Stimulated activated CD4-positive, alpha-beta T cell treated with anti-CD3 and anti-CD28 coated beads, Interleukin-2, amount 100 ng/mL, for 48 hours (primary cell): ENCODE measurements at regions not wholly inside any gene's neighbourhood (a gene's known extent, or its start where the extent isn't known, plus 50 kb on each side); places are given as distances from the start of the nearest gene placed in this dataset.
"Not testable (repeated sequence)": the region's sequence is repeated elsewhere in the genome, so short reads cannot be mapped to it uniquely, and the experiment has no call there.

Source experiments
- DNase-seq, 2 donors: peaks; one replicate each; pipeline ENCODE4 v3.0.0-alpha.2; 2020

GRCh38 chr7:68321776-68322496 lies 1276.3 kb upstream of the AUTS2 start:
- no peak for DNase-seq

DNA sequence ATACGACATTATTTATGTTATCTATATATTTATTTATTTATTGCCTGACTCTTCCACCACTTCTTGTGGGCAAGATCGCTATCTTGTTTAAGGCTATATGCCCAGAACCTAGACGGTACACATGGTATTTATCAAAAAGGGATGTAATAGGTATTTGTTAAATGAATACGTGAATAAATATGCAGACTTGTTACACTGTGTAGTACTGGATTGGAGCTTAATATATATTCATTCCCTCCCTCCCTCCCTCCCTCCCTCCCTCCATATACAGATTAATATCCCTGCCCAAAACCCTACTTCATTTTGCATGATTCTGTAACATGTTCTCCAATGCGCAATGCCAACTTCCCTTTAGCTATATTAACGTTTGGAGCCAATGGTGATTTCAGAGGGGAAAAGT lies 1273.7 kb upstream of the AUTS2 start:
- DNase-seq, result no peak

DNA sequence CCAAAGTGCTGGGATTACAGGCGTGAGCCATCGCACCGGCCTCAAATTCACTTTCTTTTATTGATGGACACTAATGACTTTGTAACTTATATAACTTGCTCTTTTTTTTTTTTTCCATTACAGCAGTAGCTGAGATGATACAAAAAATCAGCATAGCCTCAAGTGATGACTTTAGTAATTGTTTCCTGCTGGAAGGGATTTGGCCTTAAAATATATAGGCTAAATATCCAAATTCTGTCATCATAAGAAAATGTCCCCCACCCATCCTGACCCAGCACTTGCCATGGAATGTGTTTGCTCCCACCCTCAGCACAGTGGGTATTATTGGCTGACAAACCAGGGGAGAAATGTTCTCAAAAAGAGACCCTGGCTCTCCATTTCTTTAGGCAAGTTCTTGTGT lies 1264.1 kb upstream of the AUTS2 start:
- DNase-seq, result no peak

GRCh38 chr7:68334636-68335272 lies 1263.5 kb upstream of the AUTS2 start:
- no peak for DNase-seq

DNA sequence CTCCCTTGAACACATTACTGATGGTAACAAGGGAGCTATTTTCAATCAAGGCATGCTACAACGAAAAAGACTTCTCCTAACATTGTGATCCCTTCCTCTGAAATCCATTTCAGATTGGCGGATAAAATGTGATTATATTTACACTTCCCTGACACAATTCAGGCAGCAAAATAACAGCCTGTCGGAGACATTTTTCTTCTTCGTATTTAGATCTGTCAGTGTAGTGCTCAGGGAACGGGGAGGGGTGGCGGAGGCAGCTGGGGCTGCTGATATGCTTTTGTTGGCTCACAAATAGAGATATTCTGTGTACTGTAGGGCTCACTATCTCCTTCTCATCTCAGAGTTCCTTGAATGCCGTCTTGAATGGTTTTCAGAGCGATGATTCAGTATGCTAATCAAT lies 1261.7 kb upstream of the AUTS2 start:
- DNase-seq, result no peak

DNA sequence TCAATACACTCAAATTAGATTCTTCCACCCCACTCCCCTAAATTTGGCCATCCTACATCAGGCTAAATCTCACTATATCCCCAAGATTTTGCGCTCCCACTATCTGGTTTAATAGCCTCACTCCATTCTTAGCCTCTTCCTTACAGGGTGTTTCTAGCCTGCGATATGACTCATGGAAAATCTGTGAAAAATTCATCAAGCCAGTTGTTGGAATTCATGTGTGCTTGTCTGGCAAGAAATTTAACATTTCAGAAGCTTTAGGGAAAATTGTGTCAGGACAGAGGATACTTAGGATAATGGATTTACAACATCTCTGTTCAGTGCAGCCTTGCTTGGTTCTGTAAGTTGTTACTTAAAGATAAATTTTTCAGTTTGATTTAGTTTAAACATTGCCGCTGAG lies 1249.9 kb upstream of the AUTS2 start:
- DNase-seq, result no peak

DNA sequence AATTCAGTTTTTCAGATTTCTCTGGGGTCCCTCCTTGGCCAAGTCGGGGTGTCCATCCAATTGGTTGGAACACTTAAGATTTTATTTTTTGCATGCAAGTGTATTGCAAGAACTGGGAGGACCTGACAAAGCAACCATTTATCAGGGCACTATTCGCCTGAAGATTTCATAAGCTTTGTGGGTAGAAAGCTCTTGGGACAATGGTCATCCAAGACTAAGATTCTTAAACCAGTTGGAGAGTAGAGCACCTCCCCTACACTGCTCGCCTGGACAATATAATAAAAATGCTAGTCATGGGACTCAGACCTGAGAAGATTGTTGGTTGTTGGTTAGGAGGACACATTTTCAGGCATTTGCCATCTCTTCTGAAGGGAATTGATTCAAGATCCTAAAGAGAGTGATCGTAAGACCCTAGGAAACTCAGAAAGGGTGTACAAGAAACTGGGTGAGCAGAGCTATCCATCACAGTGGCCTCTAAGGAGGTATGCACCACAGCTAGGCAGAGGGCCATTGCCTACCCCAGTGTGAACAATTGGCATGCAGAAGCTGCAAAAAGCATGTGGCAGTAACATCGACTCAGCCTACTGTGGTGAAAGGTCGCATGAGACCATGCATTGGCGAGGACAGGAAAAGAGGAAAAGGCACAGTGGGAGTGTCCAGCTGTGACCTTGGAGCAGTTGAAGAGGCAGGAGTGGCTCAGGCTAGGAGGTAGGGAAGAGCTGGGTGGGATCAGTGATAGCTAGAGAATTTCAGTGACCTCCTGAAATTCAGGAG lies 1235.3 kb upstream of the AUTS2 start:
- no peak for DNase-seq

DNA sequence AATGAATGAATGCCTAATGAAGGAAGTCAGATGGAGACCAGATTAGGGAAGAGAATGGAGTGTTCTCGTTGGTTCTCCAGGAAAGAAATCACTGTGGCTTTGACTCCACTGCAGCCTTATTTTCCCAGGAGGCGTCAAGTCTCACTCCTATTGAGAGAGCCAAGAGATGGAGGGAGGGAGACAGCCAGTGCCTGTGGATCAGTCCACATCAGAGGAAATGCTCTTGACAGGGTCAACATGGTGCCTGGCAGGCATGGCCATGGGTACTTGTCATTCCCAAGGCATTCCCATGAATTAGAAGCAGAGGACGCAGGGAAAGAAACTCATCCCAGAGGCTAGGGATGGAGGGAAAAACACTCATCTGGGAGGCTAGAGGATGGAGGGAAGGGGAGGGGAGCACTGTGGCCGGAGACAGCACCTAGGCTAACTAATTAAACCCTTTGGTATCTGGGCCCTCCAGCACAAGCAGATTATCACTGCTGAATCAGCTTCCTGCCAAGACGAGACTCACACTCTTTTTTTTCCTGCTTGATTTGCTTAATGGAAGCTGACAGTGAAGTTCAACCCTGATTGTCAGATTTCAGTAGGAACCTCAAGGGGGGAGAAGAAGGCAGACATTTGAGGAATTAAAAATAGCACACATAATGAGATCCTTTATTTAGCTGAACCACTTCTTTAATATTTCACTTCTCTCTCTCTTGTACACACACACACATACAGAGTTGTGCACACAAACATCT lies 1233.2 kb upstream of the AUTS2 start:
- no peak for DNase-seq

- no peak for DNase-seq
Measured at GRCh38 chr7:68371985-68372384, 1226.3 kb upstream of the AUTS2 start.

DNA sequence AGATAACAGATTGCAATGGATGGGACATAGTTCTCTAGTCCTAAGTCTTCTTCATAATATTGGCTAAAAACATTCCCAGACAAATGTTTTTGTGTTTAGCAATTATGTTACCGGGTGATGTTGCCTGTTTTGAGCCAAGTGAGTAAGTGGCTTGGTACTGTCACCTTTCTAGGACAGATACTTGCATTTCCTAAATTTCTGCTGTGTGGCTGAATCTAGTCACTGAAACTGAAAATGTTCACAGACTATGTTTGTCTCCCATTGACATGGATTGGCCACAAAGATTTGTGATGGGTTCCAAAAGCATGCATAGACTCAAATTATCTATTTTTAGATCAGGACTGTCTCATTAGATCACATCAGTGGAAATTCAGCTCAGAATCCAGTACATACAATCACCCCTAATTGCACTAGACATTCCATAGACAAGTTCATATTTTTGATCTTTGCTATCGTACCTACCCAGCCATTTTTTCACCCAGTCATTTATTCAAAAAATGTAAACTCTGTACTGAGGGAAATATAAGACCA lies 1222.1 kb upstream of the AUTS2 start:
- no peak for DNase-seq

DNA sequence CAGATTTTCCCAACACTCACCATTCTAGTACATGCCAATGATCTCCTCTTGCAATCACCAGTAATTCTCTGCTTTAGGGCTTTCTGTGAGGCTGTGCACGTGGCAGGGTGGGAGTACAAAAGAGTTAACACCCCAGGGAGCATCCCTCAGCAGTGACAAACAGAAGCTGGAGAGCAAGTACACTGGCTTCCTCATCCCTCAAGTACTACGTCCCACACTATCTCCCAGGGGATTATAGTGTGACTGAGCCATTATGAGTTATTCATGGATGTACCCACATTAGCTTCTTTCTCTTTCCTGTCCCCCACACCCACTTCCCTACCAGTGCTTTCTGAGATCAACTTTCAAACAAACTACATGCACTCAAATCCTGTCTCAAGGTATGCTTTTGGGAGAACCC lies 1216.5 kb upstream of the AUTS2 start:
- no peak for DNase-seq

DNA sequence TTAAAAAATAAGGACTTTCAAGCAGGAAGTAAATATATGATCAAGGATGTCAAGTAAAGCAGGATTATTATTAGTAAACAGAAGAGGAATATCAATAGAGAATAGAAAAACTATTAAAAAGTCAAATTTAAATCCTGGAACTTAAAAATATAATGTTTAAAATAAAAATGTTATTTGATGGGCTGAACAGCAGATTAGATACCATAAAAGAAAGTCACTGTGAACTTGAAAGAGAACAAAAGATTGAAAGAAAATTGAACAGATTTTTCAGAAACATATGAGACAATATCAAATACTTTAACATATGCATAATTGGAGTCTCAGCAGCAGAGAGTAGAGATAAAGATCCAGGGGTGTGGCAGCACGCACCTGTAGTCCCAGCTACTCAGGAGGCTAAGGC lies 1213.7 kb upstream of the AUTS2 start:
- no peak for DNase-seq

- DNase-seq, result no peak
Measured at GRCh38 chr7:68393051-68393450, 1205.2 kb upstream of the AUTS2 start.

DNA sequence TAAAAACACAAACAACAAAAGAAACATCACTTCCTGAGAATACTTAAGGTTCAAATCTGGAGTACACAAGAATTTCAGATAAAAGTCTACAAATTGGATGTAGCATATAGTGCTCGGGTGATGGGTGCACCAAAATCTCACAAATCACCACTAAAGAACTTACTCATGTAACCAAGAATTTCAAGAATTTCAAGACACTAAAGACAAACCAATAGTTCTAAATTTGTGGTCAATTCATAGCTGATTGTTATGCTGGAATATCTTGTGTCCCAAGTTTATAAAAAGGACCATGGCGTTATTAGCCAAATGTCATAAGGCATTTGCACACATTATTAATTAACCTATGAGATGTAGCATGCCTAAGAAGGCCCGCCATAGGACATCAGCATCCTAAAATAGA lies 1204.1 kb upstream of the AUTS2 start:
- DNase-seq, result no peak

DNA sequence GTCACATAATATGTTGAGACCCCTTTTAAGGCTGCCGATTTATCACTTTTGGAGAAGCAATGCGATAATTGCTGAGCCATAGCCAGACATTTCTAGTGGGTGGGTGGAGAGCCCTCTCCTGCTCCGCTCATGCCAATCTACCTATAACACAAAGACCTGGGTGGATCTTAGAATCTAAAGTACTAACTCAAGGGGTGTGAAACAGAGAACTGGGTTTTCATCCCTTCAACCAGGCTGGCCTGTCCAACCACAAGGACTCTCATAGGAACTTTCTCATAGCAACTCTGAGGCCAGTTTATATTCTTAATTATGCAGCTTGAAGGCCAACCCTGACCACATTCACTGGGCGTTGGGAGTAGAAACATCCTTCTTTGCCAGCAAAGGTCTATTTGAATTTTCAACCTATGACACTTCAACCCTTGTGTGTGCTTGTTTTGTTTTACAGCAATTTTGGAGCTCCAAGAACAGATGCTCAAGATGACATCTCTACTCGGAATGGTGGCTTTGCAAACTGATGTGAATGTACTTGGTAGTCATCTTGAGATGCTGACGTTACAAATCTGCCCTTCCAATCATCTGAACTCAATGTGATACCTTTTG lies 1198.2 kb upstream of the AUTS2 start:
- DNase-seq, result no peak

GRCh38 chr7:68400783-68401182 lies 1197.5 kb upstream of the AUTS2 start:
- no peak for DNase-seq

DNA sequence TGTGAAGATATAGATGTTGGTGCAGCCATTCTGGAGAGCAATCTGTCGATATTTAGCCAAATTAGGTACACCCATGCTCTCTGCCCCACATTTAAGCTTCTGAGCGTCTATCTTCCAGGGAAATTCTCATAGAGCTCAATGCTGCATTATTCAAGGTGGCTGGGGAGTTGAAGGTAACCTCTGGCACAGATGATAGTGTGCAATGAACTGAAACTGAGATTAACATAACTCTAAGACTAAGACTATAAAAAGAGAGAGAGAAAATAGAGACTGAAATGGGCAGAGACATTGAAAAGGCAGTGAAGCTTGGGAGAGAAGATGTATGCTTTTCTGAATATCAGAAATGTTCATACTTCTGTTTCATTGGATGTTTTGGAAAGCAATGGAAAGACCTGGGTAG lies 1197.0 kb upstream of the AUTS2 start:
- DNase-seq, result no peak

DNA sequence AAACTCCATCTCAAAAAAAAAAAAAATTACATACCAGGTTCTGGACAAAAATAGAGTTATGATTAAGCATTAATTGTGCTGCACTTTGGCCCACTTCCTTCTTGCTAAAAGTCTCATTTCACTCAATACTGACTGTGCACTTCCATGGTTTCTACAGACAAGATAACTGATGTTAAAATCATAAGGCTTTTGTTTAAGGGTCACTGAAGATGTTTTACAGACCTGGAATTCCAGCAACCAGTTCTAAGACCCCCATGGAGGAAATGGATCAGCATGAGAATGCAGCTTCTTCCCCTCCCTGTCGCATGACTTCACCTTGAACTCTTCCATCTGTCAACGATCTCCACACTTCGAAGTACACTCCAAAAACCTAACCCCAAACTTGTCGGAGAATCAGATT lies 1191.8 kb upstream of the AUTS2 start:
- no peak for DNase-seq

GRCh38 chr7:68407460-68407859 lies 1190.8 kb upstream of the AUTS2 start:
- DNase-seq, result no peak

GRCh38 chr7:68408873-68409272 lies 1189.4 kb upstream of the AUTS2 start:
- no peak for DNase-seq

GRCh38 chr7:68409851-68410250 lies 1188.4 kb upstream of the AUTS2 start:
- no peak for DNase-seq

DNA sequence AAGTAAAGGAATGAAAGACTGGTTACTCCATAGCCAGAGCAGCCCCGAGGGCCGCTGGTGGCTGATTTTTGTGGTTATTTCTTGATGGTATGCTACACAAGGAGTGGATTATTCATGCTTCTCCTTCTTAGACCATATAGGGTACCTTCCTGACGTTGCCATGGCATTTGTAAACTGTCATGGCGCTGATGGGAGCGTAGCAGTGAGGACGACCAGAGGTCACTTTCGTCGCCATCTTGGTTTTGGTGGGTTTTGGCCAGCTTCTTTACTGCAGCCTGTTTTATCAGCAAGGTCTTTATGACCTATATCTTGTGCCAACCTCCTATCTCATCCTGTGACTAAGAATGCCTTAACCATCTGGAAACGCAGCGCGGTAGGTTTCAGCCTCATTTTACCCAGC lies 1187.6 kb upstream of the AUTS2 start:
- not testable (repeated sequence) for DNase-seq

DNA sequence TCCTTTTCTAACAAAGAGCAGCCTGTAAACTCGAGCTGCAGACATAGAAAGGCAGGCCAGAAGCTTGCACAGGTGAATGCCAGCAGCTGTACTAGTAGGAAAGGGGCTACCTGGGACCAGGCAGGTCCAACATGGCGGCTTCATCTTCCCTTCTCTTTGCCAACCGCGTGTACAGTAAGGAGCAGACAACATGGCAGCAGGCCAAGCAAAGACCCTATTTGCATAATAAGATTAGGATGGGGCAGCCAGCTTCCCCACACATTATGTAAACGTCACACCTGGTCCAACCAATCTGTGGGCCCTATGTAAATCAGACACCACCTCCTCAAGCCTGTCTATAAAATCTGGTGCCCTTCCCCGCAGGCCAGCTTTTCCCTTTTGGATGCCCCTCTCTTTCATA lies 1186.5 kb upstream of the AUTS2 start:
- no peak for DNase-seq
